NT2/D1 (cell line): ENCODE measurements at regions not wholly inside any gene's neighbourhood (a gene's known extent, or its start where the extent isn't known, plus 50 kb on each side); places are given as distances from the start of the nearest gene placed in this dataset.

Source experiments
- YY1 ChIP-seq: IDR thresholded peaks from 2 replicates; pipeline ENCODE4 v1.6.1; 2011; ENCODE audit not compliant: insufficient read length, insufficient read depth
- ZNF274 ChIP-seq: IDR thresholded peaks from 2 replicates; pipeline ENCODE4 v1.6.1; 2011; ENCODE audit warnings: mild to moderate bottlenecking, low read depth, low read length

DNA sequence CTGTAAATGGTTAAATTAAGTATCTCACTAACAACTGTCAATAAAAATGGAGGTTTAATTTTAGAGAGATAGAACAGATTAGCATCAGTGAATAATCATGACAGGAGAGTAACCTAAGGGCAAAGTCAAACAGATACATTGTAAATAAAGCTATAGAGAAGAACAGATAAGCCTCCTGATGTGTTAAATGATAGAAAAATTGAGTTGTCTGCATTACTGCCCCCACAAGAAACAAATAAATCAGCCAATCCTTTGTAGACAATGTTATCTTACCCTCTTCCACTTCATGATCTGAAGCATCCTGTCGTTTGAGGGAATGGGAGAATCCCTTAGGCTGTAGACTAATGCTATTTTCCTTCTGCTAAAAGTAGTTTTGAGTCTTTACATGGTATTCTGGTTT lies 147.8 kb downstream of the PCDH18 start:
- TF ChIP-seq ZNF274: no peak
- TF ChIP-seq YY1: no peak
